ENCODE measurements at regions not wholly inside any gene's neighbourhood (a gene's known extent, or its start where the extent isn't known, plus 50 kb on each side); places are given as distances from the start of the nearest gene placed in this dataset.

DNA sequence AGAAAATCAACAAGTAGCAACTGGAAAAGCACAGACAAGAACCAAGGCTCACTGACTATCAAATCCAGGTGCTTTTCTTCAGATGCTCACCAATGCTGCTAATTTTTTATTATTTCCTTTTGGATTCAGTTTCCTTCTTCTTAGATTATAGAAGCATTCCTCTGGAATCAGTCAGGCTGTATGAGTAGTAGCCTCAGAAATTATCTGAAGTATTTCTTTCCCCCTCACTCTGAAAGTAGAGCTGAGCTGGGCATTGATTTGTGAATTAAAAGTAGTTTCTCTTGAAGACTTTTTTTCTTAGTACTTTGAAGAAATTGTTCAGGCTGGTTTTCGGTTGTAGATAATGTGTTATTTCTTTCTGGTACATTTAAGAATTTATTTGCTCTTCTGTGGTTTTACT, 273.7 kb downstream of the NOL4 start:
- no peak for FAIRE-seq

DNA sequence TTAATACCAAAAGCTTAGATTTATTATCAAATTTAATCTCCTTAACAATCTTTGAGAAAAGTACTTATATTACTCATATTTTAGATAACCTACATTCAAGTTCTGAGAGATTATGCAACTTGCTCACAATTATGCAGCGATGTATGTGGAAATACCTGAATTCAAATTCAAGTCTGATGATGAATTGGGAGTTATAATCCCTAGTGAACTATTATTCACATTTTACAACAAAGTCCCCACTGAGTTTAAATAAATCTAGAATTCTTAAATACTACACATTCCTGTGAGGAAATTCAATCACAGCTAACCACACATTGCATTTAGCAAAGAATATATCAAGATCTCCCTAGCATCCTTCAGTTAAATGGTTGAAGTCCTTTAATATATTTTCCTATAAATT, 278.4 kb downstream of the NOL4 start:
- no peak for FAIRE-seq

DNA sequence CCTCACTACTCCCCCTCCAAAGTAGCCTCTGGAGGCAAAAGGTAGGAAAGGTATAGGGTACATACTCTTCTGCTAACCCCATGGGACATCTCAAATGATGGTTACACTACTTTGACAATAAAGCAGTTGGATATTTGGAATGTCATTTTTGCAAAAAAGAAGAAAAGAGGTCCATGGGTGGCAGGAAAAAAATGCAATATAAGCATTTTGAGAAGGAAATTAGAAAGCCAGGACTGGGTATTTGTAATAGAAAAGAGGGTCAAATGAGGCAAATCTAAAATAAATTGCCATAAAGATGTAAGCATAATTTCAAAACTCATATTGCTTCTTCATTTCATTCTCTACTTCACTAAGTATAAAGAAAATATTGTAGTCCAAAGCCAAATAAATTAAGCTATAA, 280.2 kb downstream of the NOL4 start:
- FAIRE-seq, result no peak

DNA sequence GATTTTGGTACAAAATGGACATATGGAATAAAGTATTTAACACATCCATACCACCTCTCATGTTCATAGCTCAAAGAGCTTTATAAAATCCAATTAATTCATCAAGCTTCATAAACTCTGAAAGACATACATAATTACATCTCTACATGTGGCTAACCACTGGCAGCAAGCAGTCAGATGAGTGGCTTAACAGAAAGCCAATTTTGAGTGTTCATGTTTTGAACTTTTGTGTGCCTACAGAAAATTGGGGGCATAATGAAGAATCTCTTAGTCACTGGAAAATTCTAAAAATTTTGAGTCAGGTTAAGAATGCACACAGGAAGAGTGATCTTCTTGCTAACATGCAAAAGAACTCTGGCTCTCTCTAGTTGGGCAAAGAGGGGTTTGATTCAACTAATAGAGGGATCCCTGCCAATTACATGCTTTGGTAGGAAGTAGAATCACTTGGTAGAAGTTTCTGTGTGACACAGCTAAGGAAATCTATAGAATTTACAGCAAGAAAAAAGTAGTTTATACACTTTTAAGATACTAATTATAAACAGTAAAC, 287.4 kb downstream of the NOL4 start:
- FAIRE-seq, result no peak

DNA sequence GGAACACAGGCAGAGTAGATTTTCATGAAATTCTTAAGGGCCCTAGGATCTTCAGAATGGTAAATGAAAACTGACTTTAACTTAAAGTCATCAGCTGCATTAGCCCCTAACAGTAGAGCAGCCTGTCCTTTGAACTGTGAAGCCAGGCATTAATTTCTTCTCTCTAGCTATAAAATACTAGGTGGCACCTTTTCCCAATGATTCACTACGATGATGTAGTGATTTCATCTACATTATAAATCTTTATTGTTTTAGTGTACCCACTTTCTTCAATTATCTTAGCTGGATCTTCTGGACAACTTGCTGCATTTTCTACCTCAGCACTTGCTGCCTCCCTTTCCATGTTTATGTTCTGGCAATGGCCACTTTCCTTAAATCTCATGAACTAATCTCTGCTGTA, 290.5 kb downstream of the NOL4 start:
- no peak for FAIRE-seq

DNA sequence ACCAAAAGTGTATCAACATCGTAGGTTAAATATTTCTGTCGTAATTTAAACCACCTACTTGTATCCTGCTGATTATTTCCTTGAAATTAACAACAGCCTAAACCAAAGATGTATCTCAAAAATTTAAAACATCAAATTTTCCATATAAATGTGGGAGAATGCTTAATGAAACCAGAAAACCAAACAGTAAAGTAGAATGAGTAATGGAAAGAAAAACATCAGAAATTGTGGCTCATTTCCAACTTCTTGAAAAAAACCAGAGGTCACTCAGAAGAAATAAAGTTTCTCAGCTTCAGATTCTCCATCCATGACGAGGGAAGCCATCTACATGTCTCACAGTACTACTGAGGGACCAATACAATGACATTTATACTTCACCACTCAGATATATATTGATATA, 296.5 kb downstream of the NOL4 start:
- no peak for FAIRE-seq

DNA sequence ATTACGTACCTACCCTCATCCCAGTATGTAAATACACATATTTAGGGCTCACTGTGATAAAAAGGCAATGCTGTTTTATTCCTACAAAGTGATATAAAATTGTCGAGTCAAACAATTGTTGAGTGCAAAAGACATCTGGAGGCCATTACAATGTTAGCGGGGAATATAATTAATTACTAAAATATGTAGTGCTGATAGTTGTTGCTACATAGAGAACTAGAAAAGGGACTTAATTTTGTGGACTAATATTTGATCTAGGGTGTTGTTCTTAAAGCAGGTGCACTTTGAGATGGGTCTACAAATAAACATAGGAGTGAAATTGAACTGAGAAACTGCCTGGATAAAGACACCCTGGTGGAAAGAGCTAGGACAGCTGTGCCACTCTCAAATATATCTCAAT, 300.1 kb downstream of the NOL4 start:
- FAIRE-seq, result no peak

DNA sequence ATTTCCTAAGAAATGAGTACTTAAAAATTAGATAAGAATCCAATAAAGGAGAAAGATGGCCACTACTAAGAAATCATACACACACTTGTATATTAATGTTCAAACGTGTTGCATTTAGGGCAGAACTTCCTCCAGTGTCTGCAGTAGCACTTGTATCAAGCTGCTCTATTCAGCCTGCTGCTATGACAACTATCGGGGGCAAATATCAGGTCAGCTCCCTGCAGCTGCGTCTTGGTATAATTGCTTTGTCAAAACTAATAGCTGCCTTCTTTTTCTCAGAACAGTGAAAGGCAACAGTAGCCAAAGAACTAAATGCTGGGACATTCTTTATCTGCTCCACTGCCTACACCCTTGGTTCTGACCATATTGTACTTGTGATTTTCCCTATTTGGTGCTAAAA, 300.7 kb downstream of the NOL4 start:
- FAIRE-seq, result no peak

DNA sequence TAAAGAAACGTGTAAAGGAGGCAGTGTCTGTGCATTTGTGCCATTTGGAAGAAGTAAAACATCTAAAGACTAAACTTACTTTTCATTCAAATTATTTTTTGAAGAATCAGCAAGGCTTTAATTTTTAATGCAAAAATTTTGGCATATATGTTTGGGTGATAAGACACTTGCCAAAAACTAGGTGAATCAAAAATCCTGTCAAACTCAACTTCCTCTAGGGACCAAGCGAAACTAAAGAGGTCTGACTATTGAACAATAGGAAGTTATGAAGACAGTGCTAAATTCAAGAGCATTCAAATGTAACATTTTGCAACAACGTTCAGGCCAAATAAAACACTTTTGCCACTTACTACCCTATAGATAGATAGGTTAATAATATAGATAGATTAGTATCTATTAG, 306.1 kb downstream of the NOL4 start:
- no peak for FAIRE-seq

DNA sequence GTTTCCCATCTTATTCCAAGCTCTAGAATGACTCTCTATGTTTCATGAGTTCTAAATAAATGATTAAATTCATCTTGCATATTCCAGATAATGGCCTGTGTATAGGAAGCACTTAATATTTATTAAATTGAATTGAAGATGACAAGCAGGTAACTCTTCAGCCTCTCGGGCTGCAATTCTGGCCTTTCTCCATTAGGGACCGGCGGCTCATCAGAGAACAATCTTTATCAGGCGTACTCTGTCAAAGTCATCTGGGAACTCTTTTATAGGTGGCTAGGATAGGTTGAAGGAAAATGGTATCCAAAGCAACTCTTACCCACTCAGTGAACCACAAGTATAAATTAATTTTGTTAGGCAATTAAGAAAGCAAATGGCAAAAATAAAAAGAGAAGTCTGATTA, 308.5 kb downstream of the NOL4 start:
- no peak for FAIRE-seq

DNA sequence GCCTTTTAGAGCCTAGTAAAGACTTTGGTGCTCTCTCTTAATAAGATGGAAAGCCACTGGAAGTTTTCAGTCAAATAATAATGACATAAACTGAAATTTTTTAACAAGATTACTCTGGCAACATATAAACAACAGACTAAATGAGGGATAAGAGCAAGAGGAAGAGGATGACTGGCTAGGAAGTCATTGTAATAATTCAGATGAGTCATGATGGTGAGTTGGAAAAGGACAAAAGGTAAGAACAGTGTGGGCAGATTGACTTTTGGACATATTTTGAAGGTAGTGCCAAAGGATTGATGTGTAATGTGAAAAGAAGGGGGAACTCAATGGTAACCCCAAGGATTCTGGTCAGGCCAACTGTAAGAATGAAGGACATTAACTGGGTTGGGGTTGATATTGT, 310.3 kb downstream of the NOL4 start:
- no peak for FAIRE-seq

DNA sequence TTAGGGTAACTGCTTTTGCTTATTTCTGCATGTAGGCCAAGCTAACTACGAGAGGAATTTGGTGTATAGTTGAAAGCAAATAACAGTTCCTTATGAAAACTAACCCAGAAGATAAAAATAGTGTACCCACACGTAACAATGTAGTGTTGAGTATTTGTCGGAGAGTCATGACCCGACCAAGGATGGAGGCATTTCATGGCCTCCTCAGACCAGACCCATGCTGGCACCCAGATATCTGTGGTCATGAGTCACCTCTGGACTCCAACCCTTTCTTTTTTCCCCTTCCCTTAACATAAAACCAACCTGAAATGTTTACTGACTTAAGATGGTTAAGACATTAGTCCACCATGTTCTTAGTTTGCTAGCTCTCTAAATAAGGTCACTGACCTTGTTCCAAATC, 318.7 kb downstream of the NOL4 start:
- no peak for FAIRE-seq

DNA sequence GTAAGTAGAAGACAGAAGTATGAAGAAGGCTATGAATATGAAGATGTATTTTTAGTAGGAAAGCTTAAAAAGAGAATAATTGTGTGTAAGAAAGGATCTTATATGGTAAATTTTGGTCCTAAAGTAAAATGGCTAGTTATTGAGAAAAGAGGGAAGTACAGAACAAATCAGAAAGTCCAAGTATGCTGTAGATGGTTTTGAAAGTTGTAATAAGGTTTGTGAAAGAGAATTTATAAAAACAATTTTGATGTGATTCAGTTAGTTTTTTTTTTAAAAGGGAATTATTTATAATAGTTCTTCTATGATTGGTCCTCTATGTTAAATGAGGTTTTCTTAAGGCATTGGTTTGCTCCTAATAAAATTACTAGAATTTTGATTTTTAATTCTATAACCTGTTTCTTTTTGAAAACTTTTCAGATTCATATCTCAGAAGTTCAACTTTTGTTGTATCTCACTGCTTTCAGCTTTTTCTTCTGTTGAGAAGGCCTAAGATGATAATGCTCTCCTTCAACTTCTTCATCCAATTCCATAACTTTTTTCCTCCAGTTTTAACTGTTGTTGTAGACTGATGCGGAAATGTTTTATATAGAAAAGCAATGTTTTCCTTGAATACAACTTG, 322.7 kb downstream of the NOL4 start:
- FAIRE-seq, result no peak

DNA sequence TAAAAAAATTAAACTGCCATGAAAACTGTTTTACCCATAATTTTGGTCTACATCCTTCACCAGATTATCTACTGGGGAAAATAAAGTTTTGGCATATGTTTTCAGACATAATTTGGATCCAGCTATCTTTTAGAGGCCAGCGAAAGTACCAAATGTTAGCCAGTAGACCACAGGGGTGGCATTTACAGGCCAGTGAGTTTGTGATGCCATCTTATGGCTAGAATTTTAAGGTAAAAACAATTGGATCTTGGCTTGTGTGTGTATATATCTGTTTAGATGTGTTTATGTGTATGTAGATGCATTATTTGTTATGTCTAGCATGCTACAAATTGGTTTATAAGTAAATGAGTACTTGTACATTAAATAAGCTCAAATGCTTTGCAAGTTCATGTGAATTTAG, 322.6 kb downstream of the ASXL3 start:
- FAIRE-seq, result no peak

DNA sequence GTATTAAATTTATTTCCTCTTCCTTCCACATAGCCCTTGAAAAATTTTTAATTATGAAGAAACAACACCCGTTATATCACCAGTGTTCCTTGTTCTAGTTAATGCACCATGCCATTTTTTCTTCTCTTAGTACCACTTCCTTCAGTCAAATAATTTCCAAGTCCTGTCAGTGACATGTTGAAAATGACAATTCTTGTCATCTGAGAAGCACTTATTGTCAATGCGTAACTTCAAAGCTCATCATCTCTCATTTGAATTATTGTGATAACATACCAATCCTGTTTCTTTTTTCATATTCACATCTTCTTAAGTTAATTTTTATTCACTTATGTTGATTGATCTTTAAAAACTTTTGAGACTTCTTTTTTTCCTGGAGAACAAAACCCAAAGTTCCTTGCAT, 320.4 kb downstream of the ASXL3 start:
- FAIRE-seq, result no peak

DNA sequence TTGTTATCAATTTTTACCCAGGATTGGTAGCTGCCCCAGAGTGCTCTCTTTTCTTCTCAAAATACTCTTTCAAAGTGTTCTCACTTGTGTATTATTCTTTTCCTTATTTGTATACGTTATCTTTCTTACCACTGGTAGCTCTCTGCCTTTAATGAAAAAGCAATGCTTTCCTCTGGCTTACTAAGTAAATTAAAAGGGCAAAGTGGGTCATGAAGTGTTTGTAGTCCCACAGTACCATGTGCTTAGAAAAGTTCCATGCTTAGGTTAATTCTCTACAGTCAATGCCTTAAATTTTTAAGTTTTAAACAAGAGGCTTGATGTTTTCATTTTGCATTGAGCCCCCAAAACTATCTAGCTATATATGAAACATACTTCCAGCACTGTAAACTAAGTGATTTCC, 300.2 kb downstream of the ASXL3 start:
- no peak for FAIRE-seq

DNA sequence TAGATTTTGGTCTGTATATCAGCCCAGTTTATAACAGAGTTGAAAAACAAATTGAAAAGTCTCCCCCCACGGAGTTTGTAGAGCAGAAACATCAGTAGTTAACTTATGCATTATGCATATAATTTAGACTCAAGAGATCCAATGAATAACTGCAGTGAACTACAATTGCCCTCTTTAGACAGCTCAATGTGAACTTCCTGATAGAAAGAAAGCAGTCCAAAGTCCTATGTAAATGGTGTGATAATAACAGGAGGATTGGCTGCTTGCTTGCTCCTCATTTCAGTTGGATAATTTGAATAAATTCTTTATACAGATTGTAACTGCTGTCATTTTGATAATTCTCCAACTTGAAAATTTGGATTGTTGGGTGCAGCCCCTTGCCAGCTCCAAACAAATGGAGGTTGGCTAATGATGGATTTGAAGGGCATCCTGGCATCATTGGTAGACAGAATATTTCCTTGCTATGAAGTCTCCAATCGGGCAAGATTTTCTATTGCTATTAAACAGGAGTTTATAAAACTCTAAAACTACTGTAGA, 297.1 kb downstream of the ASXL3 start:
- no peak for FAIRE-seq

DNA sequence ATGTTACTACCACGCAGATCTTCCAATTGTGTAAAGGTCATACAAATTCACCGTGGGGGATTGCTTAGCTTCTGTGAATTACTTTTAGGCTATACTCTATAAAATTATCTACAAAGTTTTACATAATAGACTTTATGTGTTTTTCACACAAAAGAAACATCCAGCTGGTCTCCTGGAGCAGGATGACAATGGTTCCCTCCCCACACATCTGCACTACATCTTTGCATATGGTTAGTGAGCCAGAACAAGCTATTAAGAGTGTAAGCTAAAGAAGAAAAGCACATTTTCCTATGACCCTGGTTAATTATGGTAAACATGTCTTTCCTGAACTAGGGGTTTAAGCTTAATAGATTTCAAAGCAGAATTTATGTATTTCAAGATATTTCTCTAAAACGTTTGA, 295.1 kb downstream of the ASXL3 start:
- no peak for FAIRE-seq

DNA sequence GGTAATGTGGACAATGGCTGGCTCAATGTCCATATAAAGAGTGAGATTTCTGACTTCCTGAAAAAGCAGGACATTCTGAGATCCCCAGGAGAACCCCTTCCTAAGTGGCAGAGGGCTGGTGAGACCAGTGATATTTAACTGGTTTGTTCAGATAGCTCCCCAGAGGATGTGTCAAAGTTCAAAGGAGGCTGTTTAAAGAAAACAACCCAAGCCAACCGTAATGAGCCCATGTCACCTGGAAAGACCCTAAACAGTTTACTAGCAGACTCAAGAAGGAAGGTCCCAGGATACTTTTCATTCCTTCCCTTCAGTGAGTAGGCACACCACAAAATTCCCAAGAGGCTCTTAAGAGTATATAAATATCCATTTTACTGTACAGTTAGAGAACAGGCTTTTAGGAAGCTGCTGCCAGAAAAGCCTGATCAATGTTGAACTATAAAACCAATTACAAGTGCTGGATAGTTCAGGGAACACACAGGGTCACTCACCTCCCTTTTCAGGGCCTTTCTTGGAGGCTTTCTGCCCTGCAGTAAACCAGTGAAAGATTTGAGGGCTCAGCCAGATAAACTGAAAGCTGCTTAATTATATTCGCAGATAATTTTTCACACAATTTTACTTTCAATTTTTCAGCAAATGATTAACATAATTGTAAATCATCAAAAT, 293.5 kb downstream of the ASXL3 start:
- no peak for FAIRE-seq

DNA sequence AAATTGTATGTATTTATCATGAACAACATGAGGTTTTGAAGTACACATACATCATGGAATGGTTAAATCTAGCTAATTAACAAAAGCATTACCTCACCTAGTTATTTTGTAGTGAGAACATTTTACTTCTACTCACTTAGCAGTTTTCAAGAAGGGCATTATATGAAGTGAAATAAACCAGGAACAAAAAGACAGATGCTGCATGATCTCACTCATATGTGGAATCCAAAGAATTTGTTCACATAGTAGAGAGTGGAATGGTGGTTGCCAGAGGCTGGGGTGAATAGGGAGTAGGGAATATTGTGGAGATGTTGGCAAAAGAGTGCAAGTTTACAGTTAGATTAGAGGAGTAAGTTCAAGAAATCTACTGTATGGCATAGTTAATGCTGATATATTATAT, 292.0 kb downstream of the ASXL3 start:
- no peak for FAIRE-seq

DNA sequence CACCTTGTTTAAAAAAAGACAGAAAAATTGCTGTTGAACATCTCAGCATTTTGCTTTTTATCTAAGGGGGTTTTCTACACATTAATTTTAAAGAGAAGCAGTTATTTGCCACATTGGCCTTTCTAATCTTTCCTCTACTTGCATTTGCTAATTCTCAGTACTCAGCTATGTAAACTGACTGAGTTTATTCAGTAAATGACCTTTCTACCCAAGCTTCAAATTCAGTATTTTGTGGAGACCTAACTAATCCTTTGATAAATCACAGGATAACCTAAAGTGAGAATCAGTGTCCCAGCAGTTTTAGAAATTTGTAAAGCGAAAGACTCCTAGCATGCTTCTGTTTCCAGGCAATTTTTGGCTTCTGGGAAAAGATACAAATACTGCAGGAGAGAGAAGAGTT, 288.4 kb downstream of the ASXL3 start:
- FAIRE-seq, result no peak

DNA sequence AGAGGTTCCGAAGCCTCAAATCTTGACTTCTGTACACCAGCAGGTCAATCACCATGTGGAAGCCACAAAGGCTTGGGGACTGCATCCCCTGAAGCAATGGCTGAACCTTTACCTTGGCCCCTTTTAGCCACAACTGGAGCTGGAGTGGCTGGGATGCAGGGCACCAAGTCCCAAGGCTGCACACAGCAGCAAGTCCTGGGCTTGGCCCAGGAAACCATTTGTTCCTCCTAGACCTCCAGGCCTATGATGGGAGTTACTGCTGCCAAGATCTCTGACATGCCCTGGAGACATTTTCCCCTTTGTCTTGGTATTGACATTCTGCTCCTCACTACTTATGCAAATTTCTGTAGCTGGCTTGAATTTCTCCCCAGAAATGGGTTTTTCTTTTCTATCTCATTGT, 285.9 kb downstream of the ASXL3 start:
- no peak for FAIRE-seq

DNA sequence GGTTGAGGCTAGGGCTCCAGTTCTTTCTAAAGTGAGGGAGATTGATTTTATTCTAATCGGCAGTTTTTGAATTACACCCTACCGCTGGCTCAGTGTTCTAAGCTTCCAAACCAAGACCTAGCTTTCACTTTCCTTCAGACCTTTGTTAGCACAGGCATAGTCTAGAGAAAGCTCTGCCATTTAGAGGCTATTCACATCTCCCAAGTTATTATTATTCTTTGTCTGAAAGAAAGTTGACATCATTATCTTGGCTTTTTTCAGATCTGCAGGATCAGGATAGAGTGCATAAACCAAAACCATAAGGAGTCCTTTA, 276.8 kb downstream of the ASXL3 start:
- FAIRE-seq, result no peak

DNA sequence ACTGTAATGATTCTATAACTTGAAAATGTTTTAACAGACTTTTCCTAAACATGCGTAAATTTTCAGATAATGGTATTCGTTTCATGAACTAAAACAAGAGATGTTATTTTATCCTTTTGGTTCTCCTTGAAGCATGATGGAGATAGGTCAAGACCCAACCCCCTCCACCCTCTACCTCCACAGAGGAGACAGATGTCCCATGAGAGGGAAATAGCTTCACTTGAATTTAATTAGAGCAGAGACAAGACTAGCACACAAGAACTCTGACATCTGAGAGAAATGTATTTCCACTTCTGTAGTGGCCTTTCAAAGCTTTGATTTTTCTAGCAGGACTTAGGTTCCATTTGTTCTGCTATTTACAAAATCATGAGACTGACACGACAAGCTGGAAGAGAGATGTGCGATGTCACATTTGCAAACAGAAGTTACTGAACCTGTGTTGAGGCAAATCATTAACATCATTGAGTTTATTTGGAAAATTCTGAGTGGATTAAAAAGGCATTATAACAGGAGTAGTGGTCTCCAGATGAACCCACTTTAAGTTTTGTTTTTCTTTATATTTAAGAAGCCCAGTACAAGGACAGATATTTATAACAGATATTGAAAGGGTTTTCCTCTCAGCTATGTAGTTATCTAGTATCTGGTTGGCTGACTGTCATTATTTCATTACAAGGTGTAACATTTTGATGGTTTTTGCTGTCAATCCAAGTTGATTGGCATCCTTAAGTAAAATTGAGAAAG, 276.2 kb downstream of the ASXL3 start:
- no peak for FAIRE-seq

All from TTC549 (cell line).